Breast epithelium (tissue), 4 donors: ENCODE measurements at regions not wholly inside any gene's neighbourhood (a gene's known extent, or its start where the extent isn't known, plus 50 kb on each side); places are given as distances from the start of the nearest gene placed in this dataset.

Source experiments
- DNase-seq, 2 donors: peaks; one replicate each; pipeline ENCODE4 v3.0.0-alpha.2; 2019; ENCODE audit warnings: low spot score in 2 of 2
- H3K27ac ChIP-seq, 2 donors: fragments of 200-600 bp; sonication (generic) in 1 of 2; one replicate each; pipeline ENCODE4 v1.5.1; 2016 to 2019; ENCODE audit warnings: mild to moderate bottlenecking in 1 of 2
- H3K27me3 ChIP-seq, 2 donors: fragments of 200-600 bp; sonication (generic) in 1 of 2; one replicate each; pipeline versions ENCODE4 v1.5.1 to v1.6.0; 2017 to 2019; ENCODE audit warnings: control low read depth in 1 of 2, mild to moderate bottlenecking in 1 of 2
- H3K36me3 ChIP-seq: fragments of 200-600 bp; one replicate; pipeline ENCODE4 v1.5.1; 2019
- H3K4me1 ChIP-seq, 2 donors: fragments of 200-600 bp; sonication (generic); one replicate each; pipeline ENCODE4 v1.5.1; 2016 to 2019; ENCODE audit warnings: control low read depth in 1 of 2
- H3K4me3 ChIP-seq, 3 donors: fragments of 200-600 bp; sonication (generic); 1 replicate in 2 of 3; 2 replicates in 1 of 3; pipeline ENCODE4 v1.5.1; 2016 to 2019; ENCODE audit warnings: mild to moderate bottlenecking in 3 of 3, moderate library complexity in 2 of 3
- H3K9me3 ChIP-seq, 2 donors: fragments of 200-600 bp; sonication (generic) in 1 of 2; one replicate each; pipeline ENCODE4 v1.5.1; 2016 to 2019; ENCODE audit warnings: control low read depth in 1 of 2
- POLR2A ChIP-seq: fragments of 450-650 bp; IDR thresholded peaks from one replicate; pipeline ENCODE4 v1.6.1; 2016; ENCODE audit warnings: antibody characterized with exemption, mild to moderate bottlenecking, moderate library complexity
- POLR2AphosphoS5 ChIP-seq, 3 donors: sonication (generic); formaldehyde crosslinking; IDR thresholded peaks; one replicate each; pipeline ENCODE4 v1.6.1; 2017; ENCODE audit warnings: antibody characterized with exemption in 3 of 3
- intact Hi-C: fragments of 100-400 bp; cut with DNase I; formaldehyde crosslinking; loops from one replicate; pipeline ENCODE4 v1.15.1; 2023; ENCODE audit warnings: low total_unique reads
- TF ChIP-seq, protein P1 (sequence below), 3 donors: fragments of 450-650 bp; IDR thresholded peaks; one replicate each; pipeline ENCODE4 v1.5.1; 2016 to 2017; ENCODE audit warnings: antibody characterized with exemption in 3 of 3, mild to moderate bottlenecking in 3 of 3, moderate library complexity in 3 of 3

DNA sequence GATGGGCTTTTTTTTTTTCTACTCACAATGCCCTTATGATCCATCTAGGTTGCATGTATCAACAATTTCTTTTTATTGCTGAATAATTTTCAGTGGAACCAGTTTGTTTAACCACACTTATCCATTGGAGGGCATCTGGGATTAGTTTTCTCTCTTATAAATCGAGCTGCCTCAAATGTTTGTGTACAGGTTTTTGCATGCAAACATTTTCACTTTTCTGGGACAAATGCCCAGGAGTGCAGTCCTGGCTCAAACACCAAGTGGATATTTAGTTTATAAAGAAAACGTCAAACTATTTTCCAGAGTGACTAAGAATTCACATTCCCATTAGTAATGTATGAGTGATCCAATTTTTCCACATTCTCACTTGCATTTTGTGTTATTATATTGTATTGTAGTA, 313.4 kb downstream of the CXCL12 start:
- no peaks in the 10 kb centered on the region for H3K9me3 ChIP-seq
- no peaks in the 10 kb centered on the region for H3K4me1 ChIP-seq
- H3K4me3 ChIP-seq = no peak overlapping the region
- H3K36me3 ChIP-seq = no peaks in the 10 kb centered on the region
- no peaks in the 10 kb centered on the region for H3K27me3 ChIP-seq
- no peak overlapping the region for H3K27ac ChIP-seq
- TF ChIP-seq, protein P1, sequence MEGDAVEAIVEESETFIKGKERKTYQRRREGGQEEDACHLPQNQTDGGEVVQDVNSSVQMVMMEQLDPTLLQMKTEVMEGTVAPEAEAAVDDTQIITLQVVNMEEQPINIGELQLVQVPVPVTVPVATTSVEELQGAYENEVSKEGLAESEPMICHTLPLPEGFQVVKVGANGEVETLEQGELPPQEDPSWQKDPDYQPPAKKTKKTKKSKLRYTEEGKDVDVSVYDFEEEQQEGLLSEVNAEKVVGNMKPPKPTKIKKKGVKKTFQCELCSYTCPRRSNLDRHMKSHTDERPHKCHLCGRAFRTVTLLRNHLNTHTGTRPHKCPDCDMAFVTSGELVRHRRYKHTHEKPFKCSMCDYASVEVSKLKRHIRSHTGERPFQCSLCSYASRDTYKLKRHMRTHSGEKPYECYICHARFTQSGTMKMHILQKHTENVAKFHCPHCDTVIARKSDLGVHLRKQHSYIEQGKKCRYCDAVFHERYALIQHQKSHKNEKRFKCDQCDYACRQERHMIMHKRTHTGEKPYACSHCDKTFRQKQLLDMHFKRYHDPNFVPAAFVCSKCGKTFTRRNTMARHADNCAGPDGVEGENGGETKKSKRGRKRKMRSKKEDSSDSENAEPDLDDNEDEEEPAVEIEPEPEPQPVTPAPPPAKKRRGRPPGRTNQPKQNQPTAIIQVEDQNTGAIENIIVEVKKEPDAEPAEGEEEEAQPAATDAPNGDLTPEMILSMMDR (IDR thresholded peaks at IDR 0.05) = no peak
- no peak for TF ChIP-seq POLR2AphosphoS5 (IDR thresholded peaks at IDR 0.05)
- TF ChIP-seq POLR2A = no peak
- DNase-seq = no peak
- intact Hi-C loops = no loop called here

GRCh38 chr10:44070282-44070681, 314.6 kb downstream of the CXCL12 start:
- H3K36me3 ChIP-seq = no peaks in the 10 kb centered on the region
- no peaks in the 10 kb centered on the region for H3K27me3 ChIP-seq
- no peak for DNase-seq
- TF ChIP-seq POLR2AphosphoS5 (IDR thresholded peaks at IDR 0.05) (no peak), POLR2A (no peak)
- TF ChIP-seq, protein P1 (IDR thresholded peaks at IDR 0.05) = no peak
- H3K9me3 ChIP-seq = no peaks in the 10 kb centered on the region
- H3K4me1 ChIP-seq = no peaks in the 10 kb centered on the region
- intact Hi-C loops = no loop called here
- no peak overlapping the region for H3K27ac ChIP-seq
- no peak overlapping the region for H3K4me3 ChIP-seq

GRCh38 chr10:44069573-44069972, 315.3 kb downstream of the CXCL12 start:
- Histone ChIP-seq H3K4me1 (no peaks in the 10 kb centered on the region), H3K9me3 (no peaks in the 10 kb centered on the region), H3K36me3 (no peaks in the 10 kb centered on the region), H3K4me3 (no peak overlapping the region), H3K27ac (no peak overlapping the region), H3K27me3 (no peaks in the 10 kb centered on the region)
- intact Hi-C loops = no loop called here
- DNase-seq = no peak
- TF ChIP-seq POLR2AphosphoS5 (IDR thresholded peaks at IDR 0.05) = no peak
- TF ChIP-seq POLR2A = no peak
- TF ChIP-seq, protein P1 (IDR thresholded peaks at IDR 0.05) = no peak

- H3K36me3 ChIP-seq = no peaks in the 10 kb centered on the region
- no peak overlapping the region for H3K4me3 ChIP-seq
- no peak overlapping the region for H3K27ac ChIP-seq
- H3K4me1 ChIP-seq = no peaks in the 10 kb centered on the region
- intact Hi-C loops = no loop called here
- H3K27me3 ChIP-seq = no peaks in the 10 kb centered on the region
- DNase-seq = no peak
- no peaks in the 10 kb centered on the region for H3K9me3 ChIP-seq
- TF ChIP-seq, protein P1 (IDR thresholded peaks at IDR 0.05) = no peak
- TF ChIP-seq POLR2A (no peak), POLR2AphosphoS5 (IDR thresholded peaks at IDR 0.05) (no peak)
Measured at GRCh38 chr10:44068716-44069482, 316.0 kb downstream of the CXCL12 start.

DNA sequence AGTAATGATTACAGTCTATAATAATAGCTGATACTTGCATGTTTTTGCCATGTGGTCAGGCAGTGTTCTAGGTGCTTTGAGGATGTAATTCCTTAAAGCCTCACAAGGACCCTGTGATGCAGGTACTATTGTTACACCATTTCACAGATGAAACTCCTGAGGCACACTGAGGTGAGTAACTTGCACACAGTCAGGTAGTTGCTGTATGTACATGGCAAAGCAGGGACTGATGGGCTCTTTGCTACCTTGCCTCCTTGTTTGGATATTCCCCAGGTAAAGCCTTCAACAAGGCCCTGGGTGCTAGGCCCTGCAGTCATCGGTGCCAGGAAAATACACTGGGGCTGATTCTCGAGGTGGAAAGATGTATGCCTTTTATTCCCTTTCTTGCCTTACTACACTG, 317.5 kb downstream of the CXCL12 start:
- H3K27ac ChIP-seq = no peak overlapping the region
- no peaks in the 10 kb centered on the region for H3K9me3 ChIP-seq
- H3K27me3 ChIP-seq = no peaks in the 10 kb centered on the region
- intact Hi-C loops = no loop called here
- no peaks in the 10 kb centered on the region for H3K4me1 ChIP-seq
- no peak for DNase-seq
- no peak overlapping the region for H3K4me3 ChIP-seq
- H3K36me3 ChIP-seq = no peaks in the 10 kb centered on the region
- TF ChIP-seq, protein P1 (IDR thresholded peaks at IDR 0.05) = no peak
- no peak for TF ChIP-seq POLR2A
- no peak for TF ChIP-seq POLR2AphosphoS5 (IDR thresholded peaks at IDR 0.05)
